ENCODE measurements at regions not wholly inside any gene's neighbourhood (a gene's known extent, or its start where the extent isn't known, plus 50 kb on each side); places are given as distances from the start of the nearest gene placed in this dataset.

- no peak for DNase-seq (ENCODE audit: low read depth)
- TF ChIP-seq CTCF (IDR thresholded peaks at IDR 0.05; ENCODE audit: low read depth, low read length, missing control alignments) = no peak
- in situ Hi-C loops (cut with HindIII; ENCODE audit: low sequenced_read_pairs) = no loop called here
- H3K4me3 ChIP-seq (ENCODE audit: low read depth, low read length) = no peak overlapping the region
These were observed 140.3 kb upstream of the IRX2 start for GRCh38 chr5:2891781-2892180.

- H3K4me3 ChIP-seq (ENCODE audit: low read depth, low read length) = no peak overlapping the region
- DNase-seq (ENCODE audit: low read depth) = no peak
- in situ Hi-C loops (cut with HindIII; ENCODE audit: low sequenced_read_pairs) = no loop called here
These were observed 138.5 kb upstream of the IRX2 start for GRCh38 chr5:2890011-2890410.

GRCh38 chr5:2888520-2889060 lies 137.1 kb upstream of the IRX2 start:
- in situ Hi-C loops (cut with HindIII; ENCODE audit: low sequenced_read_pairs) = no loop called here
- H3K4me3 ChIP-seq (ENCODE audit: low read depth, low read length) = no peak overlapping the region
- TF ChIP-seq CTCF (IDR thresholded peaks at IDR 0.05; ENCODE audit: low read depth, low read length, missing control alignments) = no peak
- DNase-seq (ENCODE audit: low read depth) = no peak

More at GRCh38 chr5:2890011-2890410, 138.5 kb upstream of the IRX2 start:
- TF ChIP-seq CTCF (IDR thresholded peaks at IDR 0.05; ENCODE audit: low read depth, low read length, missing control alignments) = no peak

GRCh38 chr5:2887481-2888348 lies 136.2 kb upstream of the IRX2 start:
- in situ Hi-C loops (cut with HindIII; ENCODE audit: low sequenced_read_pairs) = no loop called here
- H3K4me3 ChIP-seq (ENCODE audit: low read depth, low read length) = no peak overlapping the region
- no peak for DNase-seq (ENCODE audit: low read depth)
- TF ChIP-seq CTCF (IDR thresholded peaks at IDR 0.05; ENCODE audit: low read depth, low read length, missing control alignments) = no peak

GRCh38 chr5:2886531-2886930 lies 135.1 kb upstream of the IRX2 start:
- in situ Hi-C loops (cut with HindIII; ENCODE audit: low sequenced_read_pairs) = no loop called here
- no peak overlapping the region for H3K4me3 ChIP-seq (ENCODE audit: low read depth, low read length)
- DNase-seq (ENCODE audit: low read depth) = no peak
- no peak for TF ChIP-seq CTCF (IDR thresholded peaks at IDR 0.05; ENCODE audit: low read depth, low read length, missing control alignments)

- no peak for TF ChIP-seq CTCF (IDR thresholded peaks at IDR 0.05; ENCODE audit: low read depth, low read length, missing control alignments)
- in situ Hi-C loops (cut with HindIII; ENCODE audit: low sequenced_read_pairs) = no loop called here
- no peak overlapping the region for H3K4me3 ChIP-seq (ENCODE audit: low read depth, low read length)
- DNase-seq (ENCODE audit: low read depth) = no peak
These were observed 132.3 kb upstream of the IRX2 start for GRCh38 chr5:2883771-2884170.

Data from astrocyte of the cerebellum (primary cell).